ENCODE measurements at regions not wholly inside any gene's neighbourhood (a gene's known extent, or its start where the extent isn't known, plus 50 kb on each side); places are given as distances from the start of the nearest gene placed in this dataset.

DNA sequence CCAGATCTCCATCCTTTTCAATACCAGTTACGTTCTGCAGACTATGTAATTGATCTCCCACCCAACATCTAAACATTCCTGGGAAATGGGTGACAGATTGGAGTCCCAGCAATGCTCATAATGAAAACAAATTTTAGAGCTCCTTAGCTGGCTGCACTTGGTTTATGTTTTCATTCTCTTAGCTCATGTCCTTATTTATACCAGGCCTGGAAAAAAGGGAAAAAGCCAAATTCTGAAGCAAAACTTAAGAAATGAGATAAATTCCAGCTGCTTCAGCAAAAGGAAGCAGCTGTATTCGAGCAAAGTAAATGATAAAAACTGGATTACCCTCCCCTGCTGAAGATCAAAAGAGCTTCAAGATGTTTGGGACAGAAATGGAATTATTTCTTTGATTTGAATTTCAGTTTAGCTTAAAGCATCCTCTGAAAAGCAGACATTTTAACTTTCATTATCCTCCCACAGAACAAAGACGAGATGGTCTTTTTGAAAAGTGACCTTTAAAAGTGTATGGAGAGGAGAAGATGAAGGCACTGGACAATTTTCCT, 196.5 kb upstream of the THUMPD2 start (continued):
- TF ChIP-seq, protein P1, sequence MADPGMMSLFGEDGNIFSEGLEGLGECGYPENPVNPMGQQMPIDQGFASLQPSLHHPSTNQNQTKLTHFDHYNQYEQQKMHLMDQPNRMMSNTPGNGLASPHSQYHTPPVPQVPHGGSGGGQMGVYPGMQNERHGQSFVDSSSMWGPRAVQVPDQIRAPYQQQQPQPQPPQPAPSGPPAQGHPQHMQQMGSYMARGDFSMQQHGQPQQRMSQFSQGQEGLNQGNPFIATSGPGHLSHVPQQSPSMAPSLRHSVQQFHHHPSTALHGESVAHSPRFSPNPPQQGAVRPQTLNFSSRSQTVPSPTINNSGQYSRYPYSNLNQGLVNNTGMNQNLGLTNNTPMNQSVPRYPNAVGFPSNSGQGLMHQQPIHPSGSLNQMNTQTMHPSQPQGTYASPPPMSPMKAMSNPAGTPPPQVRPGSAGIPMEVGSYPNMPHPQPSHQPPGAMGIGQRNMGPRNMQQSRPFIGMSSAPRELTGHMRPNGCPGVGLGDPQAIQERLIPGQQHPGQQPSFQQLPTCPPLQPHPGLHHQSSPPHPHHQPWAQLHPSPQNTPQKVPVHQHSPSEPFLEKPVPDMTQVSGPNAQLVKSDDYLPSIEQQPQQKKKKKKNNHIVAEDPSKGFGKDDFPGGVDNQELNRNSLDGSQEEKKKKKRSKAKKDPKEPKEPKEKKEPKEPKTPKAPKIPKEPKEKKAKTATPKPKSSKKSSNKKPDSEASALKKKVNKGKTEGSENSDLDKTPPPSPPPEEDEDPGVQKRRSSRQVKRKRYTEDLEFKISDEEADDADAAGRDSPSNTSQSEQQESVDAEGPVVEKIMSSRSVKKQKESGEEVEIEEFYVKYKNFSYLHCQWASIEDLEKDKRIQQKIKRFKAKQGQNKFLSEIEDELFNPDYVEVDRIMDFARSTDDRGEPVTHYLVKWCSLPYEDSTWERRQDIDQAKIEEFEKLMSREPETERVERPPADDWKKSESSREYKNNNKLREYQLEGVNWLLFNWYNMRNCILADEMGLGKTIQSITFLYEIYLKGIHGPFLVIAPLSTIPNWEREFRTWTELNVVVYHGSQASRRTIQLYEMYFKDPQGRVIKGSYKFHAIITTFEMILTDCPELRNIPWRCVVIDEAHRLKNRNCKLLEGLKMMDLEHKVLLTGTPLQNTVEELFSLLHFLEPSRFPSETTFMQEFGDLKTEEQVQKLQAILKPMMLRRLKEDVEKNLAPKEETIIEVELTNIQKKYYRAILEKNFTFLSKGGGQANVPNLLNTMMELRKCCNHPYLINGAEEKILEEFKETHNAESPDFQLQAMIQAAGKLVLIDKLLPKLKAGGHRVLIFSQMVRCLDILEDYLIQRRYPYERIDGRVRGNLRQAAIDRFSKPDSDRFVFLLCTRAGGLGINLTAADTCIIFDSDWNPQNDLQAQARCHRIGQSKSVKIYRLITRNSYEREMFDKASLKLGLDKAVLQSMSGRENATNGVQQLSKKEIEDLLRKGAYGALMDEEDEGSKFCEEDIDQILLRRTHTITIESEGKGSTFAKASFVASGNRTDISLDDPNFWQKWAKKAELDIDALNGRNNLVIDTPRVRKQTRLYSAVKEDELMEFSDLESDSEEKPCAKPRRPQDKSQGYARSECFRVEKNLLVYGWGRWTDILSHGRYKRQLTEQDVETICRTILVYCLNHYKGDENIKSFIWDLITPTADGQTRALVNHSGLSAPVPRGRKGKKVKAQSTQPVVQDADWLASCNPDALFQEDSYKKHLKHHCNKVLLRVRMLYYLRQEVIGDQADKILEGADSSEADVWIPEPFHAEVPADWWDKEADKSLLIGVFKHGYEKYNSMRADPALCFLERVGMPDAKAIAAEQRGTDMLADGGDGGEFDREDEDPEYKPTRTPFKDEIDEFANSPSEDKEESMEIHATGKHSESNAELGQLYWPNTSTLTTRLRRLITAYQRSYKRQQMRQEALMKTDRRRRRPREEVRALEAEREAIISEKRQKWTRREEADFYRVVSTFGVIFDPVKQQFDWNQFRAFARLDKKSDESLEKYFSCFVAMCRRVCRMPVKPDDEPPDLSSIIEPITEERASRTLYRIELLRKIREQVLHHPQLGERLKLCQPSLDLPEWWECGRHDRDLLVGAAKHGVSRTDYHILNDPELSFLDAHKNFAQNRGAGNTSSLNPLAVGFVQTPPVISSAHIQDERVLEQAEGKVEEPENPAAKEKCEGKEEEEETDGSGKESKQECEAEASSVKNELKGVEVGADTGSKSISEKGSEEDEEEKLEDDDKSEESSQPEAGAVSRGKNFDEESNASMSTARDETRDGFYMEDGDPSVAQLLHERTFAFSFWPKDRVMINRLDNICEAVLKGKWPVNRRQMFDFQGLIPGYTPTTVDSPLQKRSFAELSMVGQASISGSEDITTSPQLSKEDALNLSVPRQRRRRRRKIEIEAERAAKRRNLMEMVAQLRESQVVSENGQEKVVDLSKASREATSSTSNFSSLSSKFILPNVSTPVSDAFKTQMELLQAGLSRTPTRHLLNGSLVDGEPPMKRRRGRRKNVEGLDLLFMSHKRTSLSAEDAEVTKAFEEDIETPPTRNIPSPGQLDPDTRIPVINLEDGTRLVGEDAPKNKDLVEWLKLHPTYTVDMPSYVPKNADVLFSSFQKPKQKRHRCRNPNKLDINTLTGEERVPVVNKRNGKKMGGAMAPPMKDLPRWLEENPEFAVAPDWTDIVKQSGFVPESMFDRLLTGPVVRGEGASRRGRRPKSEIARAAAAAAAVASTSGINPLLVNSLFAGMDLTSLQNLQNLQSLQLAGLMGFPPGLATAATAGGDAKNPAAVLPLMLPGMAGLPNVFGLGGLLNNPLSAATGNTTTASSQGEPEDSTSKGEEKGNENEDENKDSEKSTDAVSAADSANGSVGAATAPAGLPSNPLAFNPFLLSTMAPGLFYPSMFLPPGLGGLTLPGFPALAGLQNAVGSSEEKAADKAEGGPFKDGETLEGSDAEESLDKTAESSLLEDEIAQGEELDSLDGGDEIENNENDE (IDR thresholded peaks at IDR 0.05; ENCODE audit: insufficient replicate concordance, low read length) = no peak
- TF ChIP-seq GTF2F1 (IDR thresholded peaks at IDR 0.05; ENCODE audit: borderline replicate concordance, low read depth, low read length) (no peak), CBX5 (IDR thresholded peaks at IDR 0.05; ENCODE audit: low read depth, low read length) (no peak)

Data from H1 (cell line).